Activated naive CD8-positive, alpha-beta T cell treated with anti-CD3 and anti-CD28 coated beads for 36 hours (primary cell): ENCODE measurements at regions not wholly inside any gene's neighbourhood (a gene's known extent, or its start where the extent isn't known, plus 50 kb on each side); places are given as distances from the start of the nearest gene placed in this dataset.

Source experiments
- DNase-seq: peaks from one replicate; pipeline ENCODE4 v3.0.0; 2021
- H3K27ac Mint-ChIP-seq: one replicate; pipeline ENCODE4 v1.8.0; 2022; ENCODE audit warnings: mild to moderate bottlenecking, moderate library complexity, mixed read lengths
- H3K27me3 Mint-ChIP-seq: one replicate; pipeline ENCODE4 v1.8.0; 2022; ENCODE audit warnings: mild to moderate bottlenecking, mixed read lengths
- H3K36me3 Mint-ChIP-seq: one replicate; pipeline ENCODE4 v1.8.0; 2021; ENCODE audit warnings: mild to moderate bottlenecking, mixed read lengths
- H3K4me1 Mint-ChIP-seq: one replicate; pipeline ENCODE4 v1.8.0; 2021; ENCODE audit warnings: mixed read lengths
- H3K4me3 Mint-ChIP-seq: one replicate; pipeline ENCODE4 v1.8.0; 2022; ENCODE audit warnings: mild to moderate bottlenecking, moderate library complexity, mixed read lengths
- H3K9me3 Mint-ChIP-seq: one replicate; pipeline ENCODE4 v1.8.0; 2022; ENCODE audit warnings: mixed read lengths

DNA sequence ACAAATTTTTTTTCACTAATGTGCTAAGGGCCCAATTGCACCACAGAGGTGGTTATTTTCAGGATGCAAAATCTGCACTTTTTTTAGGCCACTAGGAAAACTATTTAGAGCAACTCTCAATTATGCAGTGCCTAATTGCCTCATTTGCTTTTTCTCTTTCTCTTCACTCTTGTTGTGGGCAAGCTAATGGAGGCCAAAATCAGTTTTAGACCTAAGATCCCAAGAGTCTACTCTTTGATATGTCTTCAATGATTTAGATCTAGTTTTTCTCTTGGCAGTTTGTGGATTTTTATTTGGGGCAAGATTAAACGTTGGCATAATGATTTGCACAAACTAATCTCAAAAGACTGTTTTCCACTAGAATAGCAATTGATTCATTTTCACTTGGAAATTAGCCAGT, 1996.9 kb downstream of the LRRC4C start:
- H3K4me3 Mint-ChIP-seq, result no peak overlapping the region
- H3K27ac Mint-ChIP-seq, result no peak overlapping the region
- no peaks in the 10 kb centered on the region for H3K36me3 Mint-ChIP-seq
- no peak for DNase-seq
- H3K9me3 Mint-ChIP-seq, result no peaks in the 10 kb centered on the region
- no peaks in the 10 kb centered on the region for H3K4me1 Mint-ChIP-seq
- no peaks in the 10 kb centered on the region for H3K27me3 Mint-ChIP-seq

DNA sequence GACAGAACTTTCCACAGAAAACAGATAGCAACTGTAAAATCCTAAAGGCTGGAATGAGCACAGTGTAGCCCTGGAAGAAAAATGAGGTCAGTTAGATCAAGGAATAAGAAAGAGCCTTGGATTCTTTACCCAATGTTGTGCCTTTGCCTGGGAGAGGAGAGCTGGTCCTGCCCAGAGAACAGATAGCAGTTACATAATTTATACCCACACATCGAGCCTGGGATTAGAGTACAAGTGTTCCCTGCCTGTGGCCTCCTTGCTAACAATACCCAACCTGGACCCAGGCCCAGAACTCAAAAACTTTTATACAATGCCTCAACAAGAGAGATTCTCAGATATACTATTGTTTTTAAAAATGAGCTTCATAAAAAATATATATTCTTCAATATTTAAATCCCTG, 1998.4 kb downstream of the LRRC4C start:
- Mint-ChIP-seq H3K4me1 (no peaks in the 10 kb centered on the region), H3K36me3 (no peaks in the 10 kb centered on the region), H3K27ac (no peak overlapping the region), H3K4me3 (no peak overlapping the region), H3K9me3 (no peaks in the 10 kb centered on the region), H3K27me3 (no peaks in the 10 kb centered on the region)
- DNase-seq, result no peak

DNA sequence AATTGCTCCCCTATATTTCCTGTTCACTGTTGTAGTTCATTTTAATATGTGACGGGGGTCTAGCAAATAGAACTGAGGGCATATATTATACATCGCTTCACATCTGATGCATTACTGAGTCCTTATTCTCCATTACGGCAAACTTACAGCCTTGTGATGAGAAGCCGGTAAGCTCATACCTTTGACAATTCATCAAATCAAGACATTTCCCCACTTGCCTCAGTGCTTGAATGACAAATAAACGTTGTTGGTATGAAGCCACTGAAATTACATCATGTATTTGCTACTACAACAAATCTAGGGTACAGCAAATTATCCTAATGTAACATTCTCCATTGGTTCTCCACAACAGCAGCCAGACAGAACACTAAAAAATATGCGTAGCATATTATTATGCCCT, 1999.8 kb downstream of the LRRC4C start:
- Mint-ChIP-seq H3K27ac (no peak overlapping the region), H3K36me3 (no peaks in the 10 kb centered on the region), H3K27me3 (no peaks in the 10 kb centered on the region), H3K4me3 (no peak overlapping the region), H3K9me3 (no peaks in the 10 kb centered on the region), H3K4me1 (no peaks in the 10 kb centered on the region)
- DNase-seq, result no peak

DNA sequence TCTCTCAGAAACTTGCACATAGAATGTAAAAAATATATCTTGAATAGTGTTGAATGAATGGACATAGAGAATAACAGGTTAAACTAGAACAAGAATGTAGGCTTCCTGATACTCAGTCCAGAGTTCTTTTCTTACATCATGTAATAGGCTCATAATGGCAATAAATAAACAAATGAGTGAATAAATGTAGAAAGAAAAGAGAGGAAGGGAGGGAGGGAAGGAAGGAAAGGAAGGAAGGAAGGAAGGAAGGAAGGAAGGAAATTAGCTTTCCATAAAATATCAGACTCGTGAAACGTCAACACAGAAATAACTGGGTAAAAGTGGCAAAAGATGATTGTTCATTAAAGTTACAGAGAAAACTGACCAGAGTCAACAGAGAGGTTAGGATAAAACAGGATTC, 2001.0 kb downstream of the LRRC4C start:
- no peak for DNase-seq
- Mint-ChIP-seq H3K4me3 (no peak overlapping the region), H3K27ac (no peak overlapping the region), H3K36me3 (no peaks in the 10 kb centered on the region), H3K27me3 (no peaks in the 10 kb centered on the region), H3K4me1 (no peaks in the 10 kb centered on the region), H3K9me3 (no peaks in the 10 kb centered on the region)

DNA sequence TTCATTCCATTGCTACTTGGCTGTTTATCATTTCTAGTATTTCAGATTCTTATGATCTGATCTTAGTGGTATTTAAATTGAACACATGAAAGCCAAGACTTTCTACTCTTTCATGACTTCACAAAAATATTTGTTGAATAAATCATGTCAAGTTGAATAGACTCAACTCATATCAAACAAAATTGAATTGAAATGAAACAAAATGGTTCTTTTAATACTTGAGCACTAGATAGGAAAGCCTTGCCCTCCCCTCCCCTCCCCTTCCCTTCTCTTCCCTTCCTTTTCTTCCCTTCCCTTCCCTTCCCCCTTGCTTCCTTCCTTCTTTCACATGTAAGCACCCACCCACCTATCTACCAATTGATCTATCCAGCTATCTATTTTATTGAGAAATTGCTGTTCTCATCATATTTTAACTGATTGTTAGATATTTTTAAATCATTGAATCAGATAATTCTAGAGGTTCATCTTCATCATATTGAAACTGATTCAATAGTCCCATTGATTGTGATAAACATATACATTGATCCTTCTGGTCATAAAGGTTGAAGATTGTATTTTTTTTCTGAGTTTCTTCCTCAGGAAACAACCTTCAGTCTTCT, 2015.9 kb downstream of the LRRC4C start:
- peaks cover 9% of the 10 kb centered on the region for H3K9me3 Mint-ChIP-seq
- no peak overlapping the region for H3K27ac Mint-ChIP-seq
- no peaks in the 10 kb centered on the region for H3K36me3 Mint-ChIP-seq
- H3K4me1 Mint-ChIP-seq, result no peaks in the 10 kb centered on the region
- no peak overlapping the region for H3K4me3 Mint-ChIP-seq
- DNase-seq, result no peak
- no peaks in the 10 kb centered on the region for H3K27me3 Mint-ChIP-seq

DNA sequence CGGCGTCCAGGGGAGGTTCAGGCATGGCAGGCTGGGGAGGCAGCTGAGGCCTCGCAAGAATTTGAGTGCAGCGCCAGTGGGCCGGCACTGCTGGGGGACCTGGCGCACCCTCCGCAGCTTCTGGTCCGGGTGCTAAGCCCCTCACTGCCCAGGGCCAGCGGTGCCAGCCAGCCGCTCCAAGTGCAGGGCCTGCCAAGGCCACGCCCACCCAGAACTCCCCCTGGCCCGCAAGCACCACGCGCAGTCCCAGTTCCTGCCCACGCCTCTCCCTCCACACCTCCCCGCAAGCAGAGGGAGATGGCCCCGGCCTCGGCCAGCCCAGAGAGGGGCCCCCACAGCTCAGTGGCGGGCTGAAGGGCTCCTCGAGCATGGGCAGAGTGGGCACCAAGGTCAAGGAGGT, 2017.3 kb downstream of the LRRC4C start:
- Mint-ChIP-seq H3K9me3 (peaks cover 9% of the 10 kb centered on the region), H3K4me1 (no peaks in the 10 kb centered on the region), H3K27ac (no peak overlapping the region), H3K27me3 (no peaks in the 10 kb centered on the region), H3K4me3 (no peak overlapping the region), H3K36me3 (no peaks in the 10 kb centered on the region)
- DNase-seq, result no peak

DNA sequence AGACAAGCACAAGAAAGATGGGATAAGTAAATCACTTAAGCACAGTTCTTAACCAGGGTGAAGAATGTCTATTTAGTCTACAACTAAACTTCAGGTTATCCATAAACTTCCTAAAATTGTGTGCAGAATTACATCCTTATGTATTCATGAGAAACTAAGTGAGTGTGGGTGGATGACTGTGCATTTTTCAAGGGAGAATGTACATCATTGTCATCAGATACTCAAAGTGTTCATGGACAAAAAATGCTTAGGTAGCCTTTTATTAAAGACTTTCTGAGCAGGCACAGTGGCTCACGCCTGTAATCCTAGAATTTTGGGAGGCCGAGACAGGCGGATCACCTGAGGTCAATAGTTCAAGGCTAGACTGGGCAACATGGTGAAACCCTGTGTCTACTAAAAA, 2023.8 kb downstream of the LRRC4C start:
- no peak for DNase-seq
- H3K4me1 Mint-ChIP-seq, result no peaks in the 10 kb centered on the region
- no peaks in the 10 kb centered on the region for H3K27me3 Mint-ChIP-seq
- H3K36me3 Mint-ChIP-seq, result no peaks in the 10 kb centered on the region
- H3K27ac Mint-ChIP-seq, result no peak overlapping the region
- H3K4me3 Mint-ChIP-seq, result no peak overlapping the region
- H3K9me3 Mint-ChIP-seq, result peaks cover 7% of the 10 kb centered on the region

DNA sequence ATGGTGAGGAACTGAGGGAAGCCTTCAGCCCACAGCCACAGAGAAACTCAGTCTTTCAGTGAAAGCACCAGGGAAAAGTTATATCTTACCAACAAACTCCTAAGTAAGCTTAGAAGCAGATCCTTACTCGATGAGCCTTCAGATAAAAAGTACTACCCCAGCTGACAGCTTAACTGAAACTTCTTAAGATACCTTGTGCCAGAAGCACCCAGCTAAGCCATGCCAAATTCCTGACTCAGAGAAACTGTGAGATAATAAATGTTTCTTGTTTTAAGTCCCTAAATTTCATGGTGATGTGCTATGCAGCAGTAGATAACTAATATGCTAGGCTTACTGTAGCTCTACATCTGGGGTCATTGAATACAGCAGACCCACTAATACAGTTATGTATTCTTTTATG, 2025.0 kb downstream of the LRRC4C start:
- no peaks in the 10 kb centered on the region for H3K4me1 Mint-ChIP-seq
- DNase-seq, result no peak
- no peak overlapping the region for H3K27ac Mint-ChIP-seq
- no peaks in the 10 kb centered on the region for H3K27me3 Mint-ChIP-seq
- H3K36me3 Mint-ChIP-seq, result no peaks in the 10 kb centered on the region
- no peak overlapping the region for H3K4me3 Mint-ChIP-seq
- peaks cover 4% of the 10 kb centered on the region for H3K9me3 Mint-ChIP-seq

DNA sequence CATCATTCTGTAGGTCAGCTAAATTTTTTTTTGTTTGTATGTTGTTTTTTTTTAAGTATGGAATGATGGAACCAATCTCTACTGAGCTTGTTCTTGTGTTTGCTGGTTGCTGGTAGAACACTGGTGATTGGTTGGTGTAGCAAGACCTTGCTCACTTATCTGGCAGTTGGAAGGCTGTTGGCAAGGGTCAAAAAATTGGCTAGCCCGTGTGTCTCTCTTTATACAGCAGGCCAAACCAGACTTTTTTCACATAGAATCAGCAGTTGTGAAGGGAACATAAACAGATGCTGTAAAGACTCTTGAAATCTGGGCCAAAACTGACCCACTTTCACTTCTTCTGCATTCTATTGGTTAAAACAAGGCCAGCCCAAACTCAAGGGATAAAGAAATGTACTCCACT, 2026.5 kb downstream of the LRRC4C start:
- Mint-ChIP-seq H3K9me3 (peaks cover 4% of the 10 kb centered on the region), H3K4me3 (no peak overlapping the region), H3K27me3 (no peaks in the 10 kb centered on the region), H3K36me3 (no peaks in the 10 kb centered on the region), H3K27ac (no peak overlapping the region), H3K4me1 (no peaks in the 10 kb centered on the region)
- no peak for DNase-seq

DNA sequence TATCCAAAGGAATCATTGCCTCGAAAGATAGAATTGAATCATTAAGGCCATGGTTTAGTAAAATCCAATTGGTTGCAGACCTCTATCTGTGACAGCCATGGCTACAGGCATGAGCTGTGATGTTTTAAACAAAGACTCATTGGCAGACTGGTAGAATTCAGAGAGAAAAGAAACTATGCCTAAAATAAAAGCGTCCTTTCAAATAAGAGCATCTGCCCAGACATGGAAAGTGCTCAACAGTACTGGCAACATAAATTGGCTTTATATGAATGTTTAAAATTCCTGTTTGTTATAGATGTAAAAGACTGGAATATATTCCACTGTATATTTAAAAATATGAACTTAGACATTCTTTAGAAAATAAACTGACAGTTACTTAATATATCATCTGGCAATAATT, 2034.2 kb downstream of the LRRC4C start:
- H3K27me3 Mint-ChIP-seq, result no peaks in the 10 kb centered on the region
- no peak for DNase-seq
- no peak overlapping the region for H3K4me3 Mint-ChIP-seq
- no peaks in the 10 kb centered on the region for H3K4me1 Mint-ChIP-seq
- no peak overlapping the region for H3K27ac Mint-ChIP-seq
- H3K36me3 Mint-ChIP-seq, result no peaks in the 10 kb centered on the region
- no peaks in the 10 kb centered on the region for H3K9me3 Mint-ChIP-seq

DNA sequence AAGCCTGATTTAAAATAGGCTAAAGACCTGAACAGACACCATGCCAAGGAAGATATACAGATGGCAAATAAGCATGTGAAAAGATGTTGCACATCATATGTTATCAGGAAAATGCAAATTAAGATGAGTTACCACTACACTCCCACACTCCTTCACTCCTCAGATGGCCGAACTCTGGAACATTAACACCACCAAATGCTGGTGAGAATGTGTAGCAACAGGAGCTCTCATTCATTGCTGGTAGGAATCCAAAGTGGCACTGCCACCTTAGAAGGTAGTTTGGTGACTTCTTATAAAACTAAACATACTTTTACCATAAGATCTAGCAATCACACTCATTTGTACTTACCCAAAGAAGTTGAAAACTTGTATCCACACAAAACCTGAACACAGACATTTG, 2047.3 kb downstream of the LRRC4C start:
- Mint-ChIP-seq H3K4me3 (no peak overlapping the region), H3K36me3 (no peaks in the 10 kb centered on the region), H3K4me1 (no peaks in the 10 kb centered on the region), H3K27me3 (no peaks in the 10 kb centered on the region), H3K9me3 (peaks cover 5% of the 10 kb centered on the region), H3K27ac (no peak overlapping the region)
- no peak for DNase-seq

DNA sequence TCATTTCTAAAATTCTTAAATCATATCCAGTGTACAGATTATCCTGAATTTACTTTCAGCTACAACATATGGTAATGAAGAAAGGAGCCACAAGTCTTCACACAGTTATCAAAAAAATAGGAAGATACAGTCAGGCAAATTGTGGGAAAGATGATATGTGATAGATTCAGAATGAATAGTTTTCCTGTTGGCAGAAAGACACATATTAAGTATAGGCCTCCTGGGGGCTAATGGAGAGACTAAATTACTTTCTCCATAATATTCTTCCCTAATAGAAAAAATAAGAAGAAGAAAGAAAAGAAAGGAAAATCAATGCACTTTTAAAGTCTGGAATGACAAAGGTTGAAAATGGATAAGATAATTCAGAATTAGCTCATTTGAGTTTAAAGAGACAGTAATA, 2073.5 kb downstream of the LRRC4C start:
- Mint-ChIP-seq H3K9me3 (peaks cover 5% of the 10 kb centered on the region), H3K4me3 (no peak overlapping the region), H3K36me3 (peaks cover 3% of the 10 kb centered on the region), H3K27ac (no peak overlapping the region), H3K4me1 (no peaks in the 10 kb centered on the region), H3K27me3 (no peaks in the 10 kb centered on the region)
- no peak for DNase-seq

DNA sequence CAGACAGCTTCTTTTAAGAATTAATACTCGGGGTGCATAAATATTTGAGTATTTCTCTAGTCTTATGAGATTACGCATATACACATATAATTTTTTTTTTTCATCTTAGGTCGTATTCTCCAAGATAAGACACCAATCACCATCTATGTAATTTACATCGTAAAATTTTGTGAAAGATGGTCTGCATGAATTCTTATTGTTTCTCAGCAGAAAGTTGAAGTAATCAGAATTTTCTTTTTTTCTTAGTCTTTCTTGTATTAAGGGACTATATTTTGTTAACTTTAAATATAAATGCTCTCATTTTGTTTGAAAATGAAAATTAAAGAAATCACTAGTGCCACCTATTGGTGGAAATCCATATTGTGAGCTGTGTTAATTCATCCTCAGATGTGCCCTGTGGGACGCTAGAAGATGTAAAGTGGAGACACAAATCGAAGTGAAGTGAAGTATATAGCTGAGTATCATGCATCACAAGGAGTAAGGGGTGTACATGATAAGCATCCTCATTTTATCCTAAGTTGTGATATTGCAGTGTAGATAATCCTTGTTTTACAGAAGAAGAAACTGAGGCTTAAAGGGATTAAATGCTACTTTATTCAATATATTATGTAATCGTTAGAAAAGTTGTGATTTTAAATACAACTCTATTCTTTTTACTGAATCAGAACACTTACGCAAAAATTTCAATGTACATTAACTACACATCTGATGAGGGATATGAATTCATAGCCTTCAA, 2084.3 kb downstream of the LRRC4C start:
- Mint-ChIP-seq H3K4me3 (no peak overlapping the region), H3K36me3 (no peaks in the 10 kb centered on the region), H3K27me3 (peaks cover 4% of the 10 kb centered on the region), H3K9me3 (no peaks in the 10 kb centered on the region), H3K27ac (no peak overlapping the region), H3K4me1 (peaks cover 5% of the 10 kb centered on the region)
- no peak for DNase-seq

DNA sequence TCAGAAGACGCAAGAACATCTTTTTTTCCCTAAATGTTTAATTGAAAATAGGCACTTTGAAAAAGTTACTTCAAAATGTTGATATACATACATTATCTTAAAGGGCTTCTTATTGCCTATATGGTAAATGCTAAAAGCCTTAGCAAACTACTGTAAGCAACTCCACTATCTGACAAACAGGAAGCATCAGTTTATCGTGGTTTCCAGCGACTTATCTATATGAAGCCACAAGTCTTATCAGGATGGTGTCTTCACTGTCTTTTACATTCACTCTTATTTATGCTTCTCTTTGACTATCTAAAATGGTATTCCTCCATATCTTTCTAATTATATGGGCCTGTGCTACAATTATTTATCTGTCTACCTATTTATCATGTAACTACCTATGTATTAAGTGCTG, 2091.9 kb downstream of the LRRC4C start:
- Mint-ChIP-seq H3K36me3 (no peaks in the 10 kb centered on the region), H3K27me3 (no peaks in the 10 kb centered on the region), H3K4me1 (peaks cover 17% of the 10 kb centered on the region), H3K9me3 (no peaks in the 10 kb centered on the region), H3K4me3 (no peak overlapping the region), H3K27ac (no peak overlapping the region)
- no peak for DNase-seq

DNA sequence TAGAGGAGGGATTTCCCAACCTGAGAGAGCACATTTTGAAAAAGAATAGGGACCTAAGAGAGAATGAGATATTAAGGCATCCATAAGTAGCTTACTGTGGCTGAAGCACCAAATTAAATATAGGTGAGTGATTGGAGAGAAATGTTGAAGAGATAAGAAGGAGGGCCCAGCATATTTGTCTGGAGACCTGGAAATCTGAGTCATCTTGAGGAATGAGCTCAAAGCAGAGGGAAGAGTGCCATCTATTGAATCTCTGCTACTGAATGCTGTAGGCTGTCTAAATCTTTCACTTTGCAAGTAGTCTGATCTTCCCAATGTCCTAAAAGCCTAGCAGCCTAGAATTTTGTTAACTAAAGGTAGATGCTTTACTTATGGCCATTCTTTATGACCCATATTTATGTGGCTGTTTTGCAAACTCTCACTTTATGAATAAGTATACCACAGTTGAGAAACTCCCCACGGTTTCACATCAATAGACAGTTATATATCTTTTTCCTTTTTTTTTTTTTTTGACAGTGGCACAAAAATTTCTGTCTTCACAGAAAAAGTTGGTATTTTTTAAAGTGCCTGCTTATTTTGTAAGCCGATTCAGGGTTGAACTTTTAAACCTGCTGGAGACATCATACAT, 2093.5 kb downstream of the LRRC4C start:
- no peak overlapping the region for H3K4me3 Mint-ChIP-seq
- no peaks in the 10 kb centered on the region for H3K9me3 Mint-ChIP-seq
- no peaks in the 10 kb centered on the region for H3K27me3 Mint-ChIP-seq
- DNase-seq, result no peak
- peaks cover 14% of the 10 kb centered on the region for H3K4me1 Mint-ChIP-seq
- H3K27ac Mint-ChIP-seq, result no peak overlapping the region
- no peaks in the 10 kb centered on the region for H3K36me3 Mint-ChIP-seq

DNA sequence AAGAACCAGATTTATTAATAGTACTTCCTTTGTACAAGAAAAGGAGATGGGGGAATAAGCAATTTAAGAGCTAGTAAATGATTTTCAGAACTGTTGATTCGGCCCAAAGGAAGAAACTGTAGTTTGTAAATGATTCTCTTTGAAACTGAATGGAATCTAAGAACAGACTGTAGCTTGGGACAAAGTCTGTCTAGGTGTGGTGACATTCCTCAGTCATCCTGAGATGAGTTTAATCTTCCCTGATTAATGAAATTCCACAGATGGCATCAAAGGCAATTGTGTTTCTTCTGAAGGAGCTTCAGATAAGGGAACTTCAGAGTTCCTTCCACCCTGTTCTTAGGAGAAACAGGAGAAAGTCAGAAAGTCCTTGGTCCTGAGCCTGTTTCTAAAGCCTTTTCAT, 2095.9 kb downstream of the LRRC4C start:
- Mint-ChIP-seq H3K4me1 (peaks cover 11% of the 10 kb centered on the region), H3K36me3 (no peaks in the 10 kb centered on the region), H3K4me3 (no peak overlapping the region), H3K27ac (no peak overlapping the region), H3K27me3 (no peaks in the 10 kb centered on the region), H3K9me3 (no peaks in the 10 kb centered on the region)
- DNase-seq, result no peak
